Neural progenitor cell (in vitro differentiated cells): ENCODE measurements at regions not wholly inside any gene's neighbourhood (a gene's known extent, or its start where the extent isn't known, plus 50 kb on each side); places are given as distances from the start of the nearest gene placed in this dataset.

ENCODE experiments used
- DNase-seq: peaks from one replicate; pipeline ENCODE4 v3.0.0-alpha.2; 2016; ENCODE audit warnings: low spot score
- H2AFZ ChIP-seq: fragments of 200-600 bp; sonication (generic); replicated peaks from 2 replicates; pipeline ENCODE4 v1.6.1; 2016; ENCODE audit warnings: antibody characterized with exemption
- H3F3A ChIP-seq: fragments of 200-600 bp; sonication (generic); 2 replicates; pipeline ENCODE4 v1.6.1; 2016; ENCODE audit warnings: antibody characterized with exemption, low read depth
- H3K27ac ChIP-seq: fragments of 200-600 bp; sonication (generic); 2 replicates; pipeline ENCODE4 v1.5.1; 2016; ENCODE audit warnings: mild to moderate bottlenecking
- H3K27me3 ChIP-seq: fragments of 200-600 bp; sonication (generic); 2 replicates; pipeline ENCODE4 v1.6.1; 2016; ENCODE audit warnings: mild to moderate bottlenecking, moderate library complexity
- H3K36me3 ChIP-seq: fragments of 200-600 bp; sonication (generic); 2 replicates; pipeline ENCODE4 v1.5.1; 2016
- H3K4me1 ChIP-seq: fragments of 200-600 bp; sonication (generic); 2 replicates; pipeline ENCODE4 v1.6.1; 2016; ENCODE audit warnings: mixed run types
- H3K4me2 ChIP-seq: fragments of 200-600 bp; sonication (generic); 2 replicates; pipeline ENCODE4 v1.6.1; 2016
- H3K4me3 ChIP-seq: fragments of 200-600 bp; sonication (generic); 2 replicates; pipeline ENCODE4 v1.5.1; 2016
- H3K79me2 ChIP-seq: fragments of 200-600 bp; sonication (generic); 2 replicates; pipeline ENCODE4 v1.6.1; 2016; ENCODE audit warnings: low read depth
- H3K9ac ChIP-seq: fragments of 200-600 bp; sonication (generic); 2 replicates; pipeline ENCODE4 v1.6.1; 2016
- H3K9me3 ChIP-seq: fragments of 200-600 bp; sonication (generic); 2 replicates; pipeline ENCODE4 v1.5.1; 2016; ENCODE audit warnings: low read depth
- H4K20me1 ChIP-seq: fragments of 200-600 bp; sonication (generic); 2 replicates; pipeline ENCODE4 v1.6.1; 2016; ENCODE audit warnings: low read depth
- H3K27ac Mint-ChIP-seq: 3 replicates; pipeline ENCODE4 v1.8.0; 2021; ENCODE audit warnings: mixed read lengths
- H3K27me3 Mint-ChIP-seq: 2 replicates; pipeline ENCODE4 v1.8.0; 2022; ENCODE audit warnings: low read depth, mild to moderate bottlenecking, inconsistent platforms, moderate library complexity, mixed read lengths; ENCODE audit not compliant: insufficient read depth
- H3K36me3 Mint-ChIP-seq: 3 replicates; pipeline ENCODE4 v1.8.0; 2021; ENCODE audit warnings: mixed read lengths
- H3K4me1 Mint-ChIP-seq: 3 replicates; pipeline ENCODE4 v1.8.0; 2021; ENCODE audit warnings: mixed read lengths
- H3K4me3 Mint-ChIP-seq: 3 replicates; pipeline ENCODE4 v1.8.0; 2021; ENCODE audit warnings: mild to moderate bottlenecking, moderate library complexity, mixed read lengths
- H3K9me3 Mint-ChIP-seq: 3 replicates; pipeline ENCODE4 v1.8.0; 2020; ENCODE audit warnings: mixed read lengths
- CTCF ChIP-seq: fragments of 200-600 bp; sonication (generic); IDR thresholded peaks from 2 replicates; pipeline ENCODE4 v1.5.1; 2017; ENCODE audit warnings: antibody characterized with exemption, mild to moderate bottlenecking
- EZH2 ChIP-seq: fragments of 200-600 bp; sonication (generic); IDR thresholded peaks from 2 replicates; pipeline ENCODE4 v1.6.1; 2017; ENCODE audit warnings: antibody characterized with exemption, mild to moderate bottlenecking, moderate library complexity
- EZH2phosphoT487 ChIP-seq: fragments of 200-600 bp; sonication (generic); IDR thresholded peaks from 2 replicates; pipeline ENCODE4 v1.6.1; 2017; ENCODE audit warnings: antibody characterized with exemption

- TF ChIP-seq EZH2phosphoT487 (no peak), CTCF (no peak), EZH2 (no peak)
- Mint-ChIP-seq H3K4me1 (peaks cover 7% of the 10 kb centered on the region), H3K4me3 (no peak overlapping the region), H3K36me3 (no peaks in the 10 kb centered on the region), H3K9me3 (no peaks in the 10 kb centered on the region), H3K27me3 (no peaks in the 10 kb centered on the region), H3K27ac (no peak overlapping the region)
- H3K79me2 ChIP-seq: no peaks in the 10 kb centered on the region
- no peak overlapping the region for H3K4me2 ChIP-seq
- no peak overlapping the region for H3K9ac ChIP-seq
- no peaks in the 10 kb centered on the region for H3F3A ChIP-seq
- H3K4me1 ChIP-seq: no peaks in the 10 kb centered on the region
- no peak overlapping the region for H3K4me3 ChIP-seq
- H3K27me3 ChIP-seq: no peaks in the 10 kb centered on the region
- H3K9me3 ChIP-seq: no peaks in the 10 kb centered on the region
- H2AFZ ChIP-seq: no peak overlapping the region
- H3K36me3 ChIP-seq: no peaks in the 10 kb centered on the region
- no peaks in the 10 kb centered on the region for H4K20me1 ChIP-seq
- H3K27ac ChIP-seq: no peak overlapping the region
- no peak for DNase-seq
Measured at GRCh38 chr3:79906106-79906505, 138.3 kb upstream of the ROBO1 start.

DNA sequence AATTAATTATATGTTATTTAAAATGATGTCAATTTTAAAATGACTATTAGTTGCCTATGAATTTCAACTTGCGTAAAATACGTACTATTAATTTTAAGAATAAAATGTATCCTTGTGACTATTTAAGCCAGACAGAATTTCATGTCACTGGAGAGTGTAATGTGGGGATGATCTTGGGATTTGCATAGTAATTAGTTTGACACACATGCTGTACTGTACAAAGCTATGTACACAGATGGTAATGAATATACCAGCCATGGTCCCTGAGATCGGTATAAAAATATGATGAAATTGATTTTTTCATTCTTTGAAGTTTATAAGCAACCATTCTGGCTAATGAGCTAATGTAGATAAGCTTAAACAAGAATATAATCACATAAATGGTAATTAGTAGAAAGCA, 134.4 kb upstream of the ROBO1 start:
- no peak overlapping the region for H3K4me3 ChIP-seq
- H4K20me1 ChIP-seq: no peaks in the 10 kb centered on the region
- peaks cover 3% of the 10 kb centered on the region for H3K4me1 Mint-ChIP-seq
- H3K4me3 Mint-ChIP-seq: no peak overlapping the region
- no peak overlapping the region for H3K4me2 ChIP-seq
- no peaks in the 10 kb centered on the region for H3K27me3 Mint-ChIP-seq
- no peak for TF ChIP-seq CTCF
- TF ChIP-seq EZH2phosphoT487: no peak
- no peak for TF ChIP-seq EZH2
- H3K9me3 ChIP-seq: no peaks in the 10 kb centered on the region
- DNase-seq: no peak
- no peak overlapping the region for H3K27ac Mint-ChIP-seq
- no peaks in the 10 kb centered on the region for H3K27me3 ChIP-seq
- H3K79me2 ChIP-seq: no peaks in the 10 kb centered on the region
- no peak overlapping the region for H3K9ac ChIP-seq
- H2AFZ ChIP-seq: no peak overlapping the region
- no peaks in the 10 kb centered on the region for H3K9me3 Mint-ChIP-seq
- H3F3A ChIP-seq: no peaks in the 10 kb centered on the region
- H3K36me3 Mint-ChIP-seq: no peaks in the 10 kb centered on the region
- no peak overlapping the region for H3K27ac ChIP-seq
- no peaks in the 10 kb centered on the region for H3K36me3 ChIP-seq
- H3K4me1 ChIP-seq: no peaks in the 10 kb centered on the region

GRCh38 chr3:79898907-79899306, 131.1 kb upstream of the ROBO1 start:
- H3K36me3 ChIP-seq: no peaks in the 10 kb centered on the region
- H3K4me3 Mint-ChIP-seq: no peak overlapping the region
- H3K9ac ChIP-seq: no peak overlapping the region
- no peak overlapping the region for H3K4me3 ChIP-seq
- H2AFZ ChIP-seq: no peak overlapping the region
- H3K27ac ChIP-seq: no peak overlapping the region
- TF ChIP-seq EZH2: no peak
- no peak for TF ChIP-seq EZH2phosphoT487
- TF ChIP-seq CTCF: no peak
- H3K9me3 Mint-ChIP-seq: no peaks in the 10 kb centered on the region
- H3K36me3 Mint-ChIP-seq: no peaks in the 10 kb centered on the region
- no peaks in the 10 kb centered on the region for H3K27me3 ChIP-seq
- H4K20me1 ChIP-seq: no peaks in the 10 kb centered on the region
- no peaks in the 10 kb centered on the region for H3F3A ChIP-seq
- no peaks in the 10 kb centered on the region for H3K79me2 ChIP-seq
- no peak for DNase-seq
- H3K9me3 ChIP-seq: no peaks in the 10 kb centered on the region
- H3K4me1 ChIP-seq: no peaks in the 10 kb centered on the region
- no peak overlapping the region for H3K27ac Mint-ChIP-seq
- H3K27me3 Mint-ChIP-seq: no peaks in the 10 kb centered on the region
- H3K4me1 Mint-ChIP-seq: no peaks in the 10 kb centered on the region
- no peak overlapping the region for H3K4me2 ChIP-seq

DNA sequence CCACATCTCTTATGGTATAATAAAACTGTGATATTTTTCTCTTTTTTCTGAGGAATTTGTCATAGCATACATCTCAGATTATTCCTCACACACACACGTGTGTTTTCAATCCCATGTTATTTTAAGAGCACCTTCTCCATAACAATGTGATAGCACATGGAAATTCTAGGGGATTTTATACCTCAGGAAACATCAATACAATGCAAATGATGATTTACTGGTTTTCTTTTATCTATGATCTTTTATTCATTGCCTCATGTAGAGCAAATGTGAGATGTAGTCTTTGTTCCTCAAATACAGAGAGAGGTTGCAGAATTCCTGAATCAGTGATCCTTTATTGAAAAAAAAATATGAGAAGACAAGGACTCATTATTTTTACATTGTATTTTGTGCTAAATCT, 128.3 kb upstream of the ROBO1 start:
- H3K9me3 Mint-ChIP-seq: no peaks in the 10 kb centered on the region
- no peaks in the 10 kb centered on the region for H3K9me3 ChIP-seq
- no peak overlapping the region for H3K4me2 ChIP-seq
- TF ChIP-seq EZH2phosphoT487: no peak
- no peak for TF ChIP-seq EZH2
- TF ChIP-seq CTCF: no peak
- no peaks in the 10 kb centered on the region for H3K4me1 Mint-ChIP-seq
- H3K4me3 ChIP-seq: no peak overlapping the region
- no peaks in the 10 kb centered on the region for H3K27me3 Mint-ChIP-seq
- no peak for DNase-seq
- H2AFZ ChIP-seq: no peak overlapping the region
- H3K4me1 ChIP-seq: no peaks in the 10 kb centered on the region
- no peaks in the 10 kb centered on the region for H3K36me3 Mint-ChIP-seq
- H3K27me3 ChIP-seq: no peaks in the 10 kb centered on the region
- H3K27ac ChIP-seq: no peak overlapping the region
- H3K4me3 Mint-ChIP-seq: no peak overlapping the region
- H3K27ac Mint-ChIP-seq: no peak overlapping the region
- no peaks in the 10 kb centered on the region for H3F3A ChIP-seq
- H3K9ac ChIP-seq: no peak overlapping the region
- H3K79me2 ChIP-seq: no peaks in the 10 kb centered on the region
- H3K36me3 ChIP-seq: no peaks in the 10 kb centered on the region
- no peaks in the 10 kb centered on the region for H4K20me1 ChIP-seq
